ENCODE measurements at regions not wholly inside any gene's neighbourhood (a gene's known extent, or its start where the extent isn't known, plus 50 kb on each side); places are given as distances from the start of the nearest gene placed in this dataset.

DNA sequence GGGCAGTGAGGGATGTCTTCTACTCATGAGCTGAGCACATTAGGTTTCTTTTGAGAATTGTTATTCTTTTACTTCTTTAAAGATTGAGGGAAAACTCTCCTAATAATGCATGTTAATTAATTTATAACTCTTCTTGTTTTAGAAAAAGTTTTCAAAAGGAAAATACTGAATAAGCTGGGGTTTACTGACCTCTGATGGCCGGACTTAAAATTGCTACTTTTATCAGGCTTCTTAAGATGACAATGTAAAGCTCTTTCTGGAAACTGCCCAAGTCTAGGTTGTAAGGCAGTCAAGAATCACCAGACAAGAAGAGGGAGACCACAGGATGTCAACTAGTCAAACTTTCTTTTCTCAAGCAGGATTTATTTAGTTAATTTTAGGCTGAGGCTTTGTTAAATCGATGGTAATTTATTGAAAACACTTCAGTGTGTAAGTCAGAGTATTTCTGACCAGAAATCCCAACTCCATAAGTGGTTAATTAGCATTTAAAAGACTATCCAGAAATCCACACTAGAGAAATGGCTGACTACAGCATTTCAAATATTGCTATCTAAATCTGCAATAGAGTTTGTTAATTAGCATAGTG is 82.1 kb downstream of the AVPR1A start:
- ChIA-PET CTCF (interaction anchor here (0.7 to 2.3 kb wide), 7 partner anchors 17 to 272 kb away, joined by 3 to 8 read pairs (median 4); no protein-coding TSS in a partner anchor), POLR2A (no interaction called here)
- Mint-ChIP-seq H3K27ac (no peak overlapping the region), H3K4me3 (no peak overlapping the region), H3K27me3 (no peaks in the 10 kb centered on the region), H3K4me1 (ENCODE audit: low read depth) (no peaks in the 10 kb centered on the region), H3K9me3 (no peaks in the 10 kb centered on the region), H3K36me3 (ENCODE audit: low read depth) (no peaks in the 10 kb centered on the region)
- DNase-seq (peak; percentile 3), ATAC-seq (no peak)
- TF ChIP-seq, protein P1, sequence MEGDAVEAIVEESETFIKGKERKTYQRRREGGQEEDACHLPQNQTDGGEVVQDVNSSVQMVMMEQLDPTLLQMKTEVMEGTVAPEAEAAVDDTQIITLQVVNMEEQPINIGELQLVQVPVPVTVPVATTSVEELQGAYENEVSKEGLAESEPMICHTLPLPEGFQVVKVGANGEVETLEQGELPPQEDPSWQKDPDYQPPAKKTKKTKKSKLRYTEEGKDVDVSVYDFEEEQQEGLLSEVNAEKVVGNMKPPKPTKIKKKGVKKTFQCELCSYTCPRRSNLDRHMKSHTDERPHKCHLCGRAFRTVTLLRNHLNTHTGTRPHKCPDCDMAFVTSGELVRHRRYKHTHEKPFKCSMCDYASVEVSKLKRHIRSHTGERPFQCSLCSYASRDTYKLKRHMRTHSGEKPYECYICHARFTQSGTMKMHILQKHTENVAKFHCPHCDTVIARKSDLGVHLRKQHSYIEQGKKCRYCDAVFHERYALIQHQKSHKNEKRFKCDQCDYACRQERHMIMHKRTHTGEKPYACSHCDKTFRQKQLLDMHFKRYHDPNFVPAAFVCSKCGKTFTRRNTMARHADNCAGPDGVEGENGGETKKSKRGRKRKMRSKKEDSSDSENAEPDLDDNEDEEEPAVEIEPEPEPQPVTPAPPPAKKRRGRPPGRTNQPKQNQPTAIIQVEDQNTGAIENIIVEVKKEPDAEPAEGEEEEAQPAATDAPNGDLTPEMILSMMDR (IDR thresholded peaks at IDR 0.05) = peak; percentile 60
- intact Hi-C loops (cut with micrococcal nuclease) = no loop called here

- no peaks in the 10 kb centered on the region for H3K36me3 Mint-ChIP-seq (ENCODE audit: low read depth)
- TF ChIP-seq, protein P1 (IDR thresholded peaks at IDR 0.05) = no peak
- no peaks in the 10 kb centered on the region for H3K9me3 Mint-ChIP-seq
- H3K27me3 Mint-ChIP-seq = no peaks in the 10 kb centered on the region
- POLR2A ChIA-PET = no interaction called here
- intact Hi-C loops (cut with micrococcal nuclease) = no loop called here
- ATAC-seq (no peak), DNase-seq (no peak)
- CTCF ChIA-PET = no interaction called here
- H3K4me3 Mint-ChIP-seq = no peak overlapping the region
- no peaks in the 10 kb centered on the region for H3K4me1 Mint-ChIP-seq (ENCODE audit: low read depth)
- H3K27ac Mint-ChIP-seq = no peak overlapping the region
Measured at GRCh38 chr12:63066782-63067181, 84.2 kb downstream of the AVPR1A start.

DNA sequence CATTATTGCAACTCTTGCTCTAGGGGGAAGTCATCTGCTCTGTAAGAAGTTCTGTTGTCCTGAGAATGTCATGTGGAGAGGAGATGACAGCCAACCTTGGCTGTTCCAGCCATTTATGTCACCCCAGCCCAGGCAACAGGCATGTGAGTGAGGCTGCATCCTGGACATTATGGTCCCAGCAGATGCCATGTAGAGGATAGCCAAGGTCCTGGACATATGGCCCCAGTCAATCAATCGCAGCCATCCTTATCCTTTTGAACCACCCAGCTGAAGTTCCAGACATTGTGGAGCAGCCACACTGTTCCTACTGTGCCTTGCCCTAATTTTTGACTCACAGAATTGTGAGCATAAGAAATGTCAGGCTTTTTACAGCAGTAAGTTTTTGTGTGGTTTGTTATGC is 84.9 kb downstream of the AVPR1A start:
- DNase-seq (no peak), ATAC-seq (no peak)
- intact Hi-C loops (cut with micrococcal nuclease) = no loop called here
- ChIA-PET CTCF (no interaction called here), POLR2A (no interaction called here)
- Mint-ChIP-seq H3K9me3 (no peaks in the 10 kb centered on the region), H3K4me3 (no peak overlapping the region), H3K36me3 (ENCODE audit: low read depth) (no peaks in the 10 kb centered on the region), H3K27me3 (no peaks in the 10 kb centered on the region), H3K27ac (no peak overlapping the region), H3K4me1 (ENCODE audit: low read depth) (no peaks in the 10 kb centered on the region)
- TF ChIP-seq, protein P1 (IDR thresholded peaks at IDR 0.05) = no peak

GRCh38 chr12:63064080-63064479 is 86.9 kb downstream of the AVPR1A start:
- no peak for DNase-seq
- H3K36me3 Mint-ChIP-seq (ENCODE audit: low read depth) = no peaks in the 10 kb centered on the region
- H3K27ac Mint-ChIP-seq = no peak overlapping the region
- intact Hi-C loops (cut with micrococcal nuclease) = no loop called here
- no peaks in the 10 kb centered on the region for H3K9me3 Mint-ChIP-seq
- H3K4me3 Mint-ChIP-seq = no peak overlapping the region
- POLR2A ChIA-PET = no interaction called here
- H3K4me1 Mint-ChIP-seq (ENCODE audit: low read depth) = no peaks in the 10 kb centered on the region
- ATAC-seq = no peak
- H3K27me3 Mint-ChIP-seq = no peaks in the 10 kb centered on the region
- TF ChIP-seq, protein P1 (IDR thresholded peaks at IDR 0.05) = no peak
- CTCF ChIA-PET = no interaction called here

- Mint-ChIP-seq H3K36me3 (ENCODE audit: low read depth) (no peaks in the 10 kb centered on the region), H3K27ac (no peak overlapping the region), H3K4me1 (ENCODE audit: low read depth) (no peaks in the 10 kb centered on the region), H3K9me3 (no peaks in the 10 kb centered on the region), H3K27me3 (no peaks in the 10 kb centered on the region), H3K4me3 (no peak overlapping the region)
- DNase-seq (no peak), ATAC-seq (no peak)
- POLR2A ChIA-PET = no interaction called here
- TF ChIP-seq, protein P1 (IDR thresholded peaks at IDR 0.05) = no peak
- intact Hi-C loops (cut with micrococcal nuclease) = no loop called here
- CTCF ChIA-PET = no interaction called here
Measured at GRCh38 chr12:63056649-63057048, 94.4 kb downstream of the AVPR1A start.
